HepG2 (cell line): ENCODE measurements at regions not wholly inside any gene's neighbourhood (a gene's known extent, or its start where the extent isn't known, plus 50 kb on each side); places are given as distances from the start of the nearest gene placed in this dataset.

ENCODE experiments used
- BHLHE40 ChIP-seq: IDR thresholded peaks from 2 replicates; pipeline ENCODE4 v1.6.1; 2011; ENCODE audit warnings: low read length, improper control_type of control experiment
- BRF2 ChIP-seq: sonication (generic); formaldehyde crosslinking; IDR thresholded peaks from 2 replicates; pipeline ENCODE4 v1.8.1; 2022; ENCODE audit warnings: mild to moderate bottlenecking, missing genetic modification reagents
- EZH2 ChIP-seq: conservative IDR thresholded peaks from 2 replicates; pipeline ENCODE4 v1.6.1; 2012; ENCODE audit warnings: mild to moderate bottlenecking, low read depth, low read length, moderate library complexity
- MTA1 ChIP-seq: sonication (generic); formaldehyde crosslinking; IDR thresholded peaks from 2 replicates; pipeline ENCODE4 v1.4.0; 2020; ENCODE audit warnings: missing genetic modification reagents, mild to moderate bottlenecking, borderline replicate concordance
- MXI1 ChIP-seq: IDR thresholded peaks from 3 replicates; pipeline ENCODE4 v1.6.1; 2012; ENCODE audit warnings: low read depth, low read length, inconsistent platforms, borderline replicate concordance
- POLR2A ChIP-seq, 2 experiments: IDR thresholded peaks; 2 replicates each; pipeline ENCODE4 v1.6.1; 2011; ENCODE audit warnings: low read depth in 2 of 2, low read length in 2 of 2, mild to moderate bottlenecking in 1 of 2, moderate library complexity in 1 of 2; ENCODE audit not compliant: insufficient read depth in 1 of 2
- ZFP1 ChIP-seq: IDR thresholded peaks from 2 replicates; pipeline ENCODE4 v1.6.1; 2016
- ZKSCAN1 ChIP-seq: fragments of 150-350 bp; IDR thresholded peaks from 2 replicates; pipeline ENCODE4 v1.6.1; 2014; ENCODE audit warnings: low read length
- ZNF275 ChIP-seq: sonication (generic); formaldehyde crosslinking; IDR thresholded peaks from 2 replicates; pipeline ENCODE4 v1.8.0; 2022; ENCODE audit warnings: missing genetic modification reagents, mild to moderate bottlenecking, inconsistent platforms, borderline replicate concordance
- ZNF33B ChIP-seq: sonication (generic); formaldehyde crosslinking; IDR thresholded peaks from 2 replicates; pipeline ENCODE4 v1.5.1; 2020; ENCODE audit warnings: mild to moderate bottlenecking, missing genetic modification reagents
- ZNF501 ChIP-seq: sonication (generic); formaldehyde crosslinking; IDR thresholded peaks from 2 replicates; pipeline ENCODE4 v1.5.1; 2020; ENCODE audit warnings: mild to moderate bottlenecking, moderate library complexity, missing genetic modification reagents
- TF ChIP-seq, protein P1 (sequence below): sonication (generic); formaldehyde crosslinking; IDR thresholded peaks from 2 replicates; pipeline ENCODE4 v1.5.0; 2020; ENCODE audit warnings: mild to moderate bottlenecking, missing genetic modification reagents, moderate library complexity
- TF ChIP-seq, protein P2 (sequence below): sonication (generic); formaldehyde crosslinking; IDR thresholded peaks from 2 replicates; pipeline ENCODE4 v1.4.0; 2020; ENCODE audit warnings: mild to moderate bottlenecking, missing genetic modification reagents

- TF ChIP-seq, protein P1, sequence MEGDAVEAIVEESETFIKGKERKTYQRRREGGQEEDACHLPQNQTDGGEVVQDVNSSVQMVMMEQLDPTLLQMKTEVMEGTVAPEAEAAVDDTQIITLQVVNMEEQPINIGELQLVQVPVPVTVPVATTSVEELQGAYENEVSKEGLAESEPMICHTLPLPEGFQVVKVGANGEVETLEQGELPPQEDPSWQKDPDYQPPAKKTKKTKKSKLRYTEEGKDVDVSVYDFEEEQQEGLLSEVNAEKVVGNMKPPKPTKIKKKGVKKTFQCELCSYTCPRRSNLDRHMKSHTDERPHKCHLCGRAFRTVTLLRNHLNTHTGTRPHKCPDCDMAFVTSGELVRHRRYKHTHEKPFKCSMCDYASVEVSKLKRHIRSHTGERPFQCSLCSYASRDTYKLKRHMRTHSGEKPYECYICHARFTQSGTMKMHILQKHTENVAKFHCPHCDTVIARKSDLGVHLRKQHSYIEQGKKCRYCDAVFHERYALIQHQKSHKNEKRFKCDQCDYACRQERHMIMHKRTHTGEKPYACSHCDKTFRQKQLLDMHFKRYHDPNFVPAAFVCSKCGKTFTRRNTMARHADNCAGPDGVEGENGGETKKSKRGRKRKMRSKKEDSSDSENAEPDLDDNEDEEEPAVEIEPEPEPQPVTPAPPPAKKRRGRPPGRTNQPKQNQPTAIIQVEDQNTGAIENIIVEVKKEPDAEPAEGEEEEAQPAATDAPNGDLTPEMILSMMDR (CRISPR knock-in tag): no peak
- TF ChIP-seq ZNF275 (CRISPR knock-in tag) (no peak), ZNF33B (CRISPR knock-in tag) (no peak), BRF2 (CRISPR knock-in tag) (no peak), MTA1 (CRISPR knock-in tag) (no peak), POLR2A (IDR thresholded peaks at IDR 0.05; ENCODE audit: insufficient read depth in 1 of 2, low read depth in 2 of 2, low read length in 2 of 2) (no peak), EZH2 (no peak), ZNF501 (CRISPR knock-in tag) (no peak), MXI1 (no peak), ZFP1 (CRISPR knock-in tag) (no peak), ZKSCAN1 (no peak), BHLHE40 (no peak)
- TF ChIP-seq, protein P2, sequence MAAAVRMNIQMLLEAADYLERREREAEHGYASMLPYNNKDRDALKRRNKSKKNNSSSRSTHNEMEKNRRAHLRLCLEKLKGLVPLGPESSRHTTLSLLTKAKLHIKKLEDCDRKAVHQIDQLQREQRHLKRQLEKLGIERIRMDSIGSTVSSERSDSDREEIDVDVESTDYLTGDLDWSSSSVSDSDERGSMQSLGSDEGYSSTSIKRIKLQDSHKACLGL (CRISPR knock-in tag): no peak
Observed at GRCh38 chr20:12321736-12322135, 404.0 kb downstream of the BTBD3 start.
